Suprapubic skin (tissue), 4 donors: ENCODE measurements at regions not wholly inside any gene's neighbourhood (a gene's known extent, or its start where the extent isn't known, plus 50 kb on each side); places are given as distances from the start of the nearest gene placed in this dataset.

Experiments
- DNase-seq, 2 donors: peaks; one replicate each; pipeline ENCODE4 v3.0.0-alpha.2; 2019; ENCODE audit warnings: low spot score in 2 of 2
- H3K27ac ChIP-seq: fragments of 200-600 bp; sonication (generic); one replicate; pipeline ENCODE4 v1.5.1; 2019
- H3K27me3 ChIP-seq: fragments of 200-600 bp; sonication (generic); one replicate; pipeline ENCODE4 v1.5.1; 2019
- H3K36me3 ChIP-seq: fragments of 200-600 bp; sonication (generic); one replicate; pipeline ENCODE4 v1.5.1; 2019
- H3K4me1 ChIP-seq: fragments of 200-600 bp; sonication (generic); one replicate; pipeline ENCODE4 v1.5.1; 2019
- H3K4me3 ChIP-seq: fragments of 200-600 bp; sonication (generic); one replicate; pipeline ENCODE4 v1.5.1; 2019; ENCODE audit warnings: mild to moderate bottlenecking
- H3K9me3 ChIP-seq: fragments of 200-600 bp; sonication (generic); one replicate; pipeline ENCODE4 v1.5.1; 2019
- CTCF ChIP-seq, 2 donors: fragments of 200-600 bp in 1 of 2; fragments of 450-650 bp in 1 of 2; sonication (generic) in 1 of 2; IDR thresholded peaks; one replicate each; pipeline ENCODE4 v1.5.1; 2016 to 2019; ENCODE audit warnings: antibody characterized with exemption in 2 of 2, mild to moderate bottlenecking in 1 of 2, moderate library complexity in 1 of 2
- EP300 ChIP-seq: sonication (generic); formaldehyde crosslinking; IDR thresholded peaks from one replicate; pipeline ENCODE4 v1.6.1; 2017; ENCODE audit warnings: antibody characterized with exemption
- POLR2A ChIP-seq, 2 donors: fragments of 450-650 bp; IDR thresholded peaks; one replicate each; pipeline ENCODE4 v1.6.1; 2017; ENCODE audit warnings: antibody characterized with exemption in 2 of 2, mild to moderate bottlenecking in 2 of 2, moderate library complexity in 2 of 2
- POLR2AphosphoS5 ChIP-seq, 3 donors: sonication (generic); formaldehyde crosslinking; IDR thresholded peaks; one replicate each; pipeline ENCODE4 v1.6.1; 2017; ENCODE audit warnings: antibody characterized with exemption in 3 of 3
- WGBS: methylation state at CpG from one replicate; pipeline ENCODE4 v1.1.5; 2018; 5-methylcytosine and 5-hydroxymethylcytosine counted together

- H3K27ac ChIP-seq: no peak overlapping the region
- no peaks in the 10 kb centered on the region for H3K4me1 ChIP-seq
- H3K9me3 ChIP-seq: no peaks in the 10 kb centered on the region
- no peak overlapping the region for H3K4me3 ChIP-seq
- 65% methylated on average over 13 of the region's 13 CpGs for WGBS
- no peaks in the 10 kb centered on the region for H3K27me3 ChIP-seq
- H3K36me3 ChIP-seq: no peaks in the 10 kb centered on the region
- TF ChIP-seq CTCF (IDR thresholded peaks at IDR 0.05) (no peak), EP300 (no peak), POLR2AphosphoS5 (IDR thresholded peaks at IDR 0.05) (no peak), POLR2A (IDR thresholded peaks at IDR 0.05) (no peak)
- no peak for DNase-seq
Measured at GRCh38 chr9:16143947-16144890, 591.4 kb downstream of the CCDC171 start.

GRCh38 chr9:16145196-16145950, 592.5 kb downstream of the CCDC171 start:
- TF ChIP-seq CTCF (IDR thresholded peaks at IDR 0.05) (no peak), POLR2AphosphoS5 (IDR thresholded peaks at IDR 0.05) (no peak), EP300 (no peak), POLR2A (IDR thresholded peaks at IDR 0.05) (no peak)
- WGBS: 80% methylated on average over 8 of the region's 8 CpGs
- Histone ChIP-seq H3K36me3 (no peaks in the 10 kb centered on the region), H3K27me3 (no peaks in the 10 kb centered on the region), H3K9me3 (no peaks in the 10 kb centered on the region), H3K4me3 (no peak overlapping the region), H3K27ac (no peak overlapping the region), H3K4me1 (peaks cover under 1% of the 10 kb centered on the region)
- DNase-seq: no peak

- TF ChIP-seq POLR2AphosphoS5 (IDR thresholded peaks at IDR 0.05) (no peak), EP300 (no peak), CTCF (IDR thresholded peaks at IDR 0.05) (no peak), POLR2A (IDR thresholded peaks at IDR 0.05) (no peak)
- peaks cover 8% of the 10 kb centered on the region for H3K4me1 ChIP-seq
- H3K36me3 ChIP-seq: no peaks in the 10 kb centered on the region
- no peaks in the 10 kb centered on the region for H3K9me3 ChIP-seq
- H3K27ac ChIP-seq: no peak overlapping the region
- no peaks in the 10 kb centered on the region for H3K27me3 ChIP-seq
- DNase-seq: no peak
- H3K4me3 ChIP-seq: no peak overlapping the region
- WGBS: 88% methylated on average over 6 of the region's 7 CpGs
Measured at GRCh38 chr9:16147726-16148125, 594.9 kb downstream of the CCDC171 start.

GRCh38 chr9:16150501-16150900, 597.7 kb downstream of the CCDC171 start:
- DNase-seq: no peak
- Histone ChIP-seq H3K36me3 (no peaks in the 10 kb centered on the region), H3K9me3 (no peaks in the 10 kb centered on the region), H3K27ac (no peak overlapping the region), H3K4me3 (no peak overlapping the region), H3K4me1 (peaks cover 16% of the 10 kb centered on the region), H3K27me3 (no peaks in the 10 kb centered on the region)
- TF ChIP-seq POLR2A (IDR thresholded peaks at IDR 0.05) (no peak), POLR2AphosphoS5 (IDR thresholded peaks at IDR 0.05) (no peak), CTCF (IDR thresholded peaks at IDR 0.05) (no peak), EP300 (no peak)
- WGBS: 46% methylated on average over 4 of the region's 4 CpGs
